ENCODE measurements at regions not wholly inside any gene's neighbourhood (a gene's known extent, or its start where the extent isn't known, plus 50 kb on each side); places are given as distances from the start of the nearest gene placed in this dataset.

- DNase-seq (ENCODE audit: extremely low spot score in 2 of 2): no peak
- Histone ChIP-seq H3K9me3 (no peaks in the 10 kb centered on the region), H3K27me3 (no peaks in the 10 kb centered on the region), H3K4me1 (no peaks in the 10 kb centered on the region), H3K27ac (no peak overlapping the region), H3K4me3 (no peak overlapping the region), H3K36me3 (no peaks in the 10 kb centered on the region)
- TF ChIP-seq POLR2A (IDR thresholded peaks at IDR 0.05) (no peak), CTCF (IDR thresholded peaks at IDR 0.05) (no peak), POLR2AphosphoS5 (IDR thresholded peaks at IDR 0.05; ENCODE audit: insufficient read depth in 1 of 2, low read depth in 1 of 2) (no peak)
- intact Hi-C loops (cut with DNase I): no loop called here
These were observed 587.4 kb downstream of the METTL4 start for GRCh38 chr18:1983746-1984515.

DNA sequence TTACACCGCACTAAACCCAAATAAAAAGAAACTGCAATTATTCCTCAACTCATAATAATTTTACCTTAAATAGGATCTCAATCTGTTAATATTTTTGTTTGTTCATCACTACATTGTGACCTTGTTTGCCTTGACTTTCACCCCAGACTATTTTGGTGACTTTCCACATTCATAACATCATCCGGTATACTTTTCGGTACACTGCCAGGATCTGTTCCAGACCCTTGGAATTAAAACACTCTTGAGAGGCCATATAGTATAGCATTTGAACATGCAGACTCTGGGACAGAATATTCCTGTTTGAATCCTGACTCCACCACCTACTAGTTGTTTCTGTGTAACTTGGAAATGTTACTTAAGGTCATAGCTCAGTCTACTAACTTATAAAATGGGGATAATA, 577.4 kb downstream of the METTL4 start:
- Histone ChIP-seq H3K27ac (no peak overlapping the region), H3K4me3 (no peak overlapping the region), H3K36me3 (no peaks in the 10 kb centered on the region), H3K9me3 (no peaks in the 10 kb centered on the region), H3K27me3 (no peaks in the 10 kb centered on the region), H3K4me1 (no peaks in the 10 kb centered on the region)
- DNase-seq (ENCODE audit: extremely low spot score in 2 of 2): no peak
- intact Hi-C loops (cut with DNase I): no loop called here
- TF ChIP-seq POLR2AphosphoS5 (IDR thresholded peaks at IDR 0.05; ENCODE audit: insufficient read depth in 1 of 2, low read depth in 1 of 2) (no peak), POLR2A (IDR thresholded peaks at IDR 0.05) (no peak), CTCF (IDR thresholded peaks at IDR 0.05) (no peak)

- no peaks in the 10 kb centered on the region for H3K4me1 ChIP-seq
- no peak overlapping the region for H3K4me3 ChIP-seq
- no peaks in the 10 kb centered on the region for H3K36me3 ChIP-seq
- no peak for DNase-seq (ENCODE audit: extremely low spot score in 2 of 2)
- TF ChIP-seq CTCF (IDR thresholded peaks at IDR 0.05) (no peak), POLR2AphosphoS5 (IDR thresholded peaks at IDR 0.05; ENCODE audit: insufficient read depth in 1 of 2, low read depth in 1 of 2) (no peak), POLR2A (IDR thresholded peaks at IDR 0.05) (no peak)
- no peaks in the 10 kb centered on the region for H3K27me3 ChIP-seq
- no peak overlapping the region for H3K27ac ChIP-seq
- H3K9me3 ChIP-seq: no peaks in the 10 kb centered on the region
- intact Hi-C loops (cut with DNase I): no loop called here
These were observed 576.8 kb downstream of the METTL4 start for GRCh38 chr18:1994471-1994870.

GRCh38 chr18:1995041-1995612, 576.2 kb downstream of the METTL4 start:
- H3K27me3 ChIP-seq: no peaks in the 10 kb centered on the region
- intact Hi-C loops (cut with DNase I): no loop called here
- no peaks in the 10 kb centered on the region for H3K9me3 ChIP-seq
- H3K4me1 ChIP-seq: no peaks in the 10 kb centered on the region
- TF ChIP-seq POLR2A (IDR thresholded peaks at IDR 0.05) (no peak), CTCF (IDR thresholded peaks at IDR 0.05) (no peak), POLR2AphosphoS5 (IDR thresholded peaks at IDR 0.05; ENCODE audit: insufficient read depth in 1 of 2, low read depth in 1 of 2) (no peak)
- H3K36me3 ChIP-seq: no peaks in the 10 kb centered on the region
- no peak overlapping the region for H3K4me3 ChIP-seq
- no peak for DNase-seq (ENCODE audit: extremely low spot score in 2 of 2)
- H3K27ac ChIP-seq: no peak overlapping the region

GRCh38 chr18:1998121-1998520, 573.2 kb downstream of the METTL4 start:
- H3K27ac ChIP-seq: no peak overlapping the region
- no peaks in the 10 kb centered on the region for H3K4me1 ChIP-seq
- H3K4me3 ChIP-seq: no peak overlapping the region
- H3K27me3 ChIP-seq: no peaks in the 10 kb centered on the region
- TF ChIP-seq POLR2AphosphoS5 (IDR thresholded peaks at IDR 0.05; ENCODE audit: insufficient read depth in 1 of 2, low read depth in 1 of 2) (no peak), CTCF (IDR thresholded peaks at IDR 0.05) (no peak), POLR2A (IDR thresholded peaks at IDR 0.05) (no peak)
- intact Hi-C loops (cut with DNase I): no loop called here
- no peaks in the 10 kb centered on the region for H3K36me3 ChIP-seq
- no peaks in the 10 kb centered on the region for H3K9me3 ChIP-seq
- DNase-seq (ENCODE audit: extremely low spot score in 2 of 2): no peak
